ENCODE measurements at regions not wholly inside any gene's neighbourhood (a gene's known extent, or its start where the extent isn't known, plus 50 kb on each side); places are given as distances from the start of the nearest gene placed in this dataset.

- no peak overlapping the region for H3K4me3 ChIP-seq (ENCODE audit: low read depth, low read length)
- TF ChIP-seq CTCF (IDR thresholded peaks at IDR 0.05; ENCODE audit: low read depth, low read length) = no peak
These were observed 120.1 kb upstream of the HDAC4 start for GRCh38 chr2:239520811-239521517.

- TF ChIP-seq CTCF (IDR thresholded peaks at IDR 0.05; ENCODE audit: low read depth, low read length) = no peak
- no peak overlapping the region for H3K4me3 ChIP-seq (ENCODE audit: low read depth, low read length)
These were observed 119.2 kb upstream of the HDAC4 start for GRCh38 chr2:239519921-239520585.

- TF ChIP-seq CTCF (IDR thresholded peaks at IDR 0.05; ENCODE audit: low read depth, low read length) = no peak
These were observed 118.5 kb upstream of the HDAC4 start for GRCh38 chr2:239519089-239519920.

GRCh38 chr2:239518286-239519088, 117.7 kb upstream of the HDAC4 start:
- TF ChIP-seq CTCF (IDR thresholded peaks at IDR 0.05; ENCODE audit: low read depth, low read length) = no peak
- H3K4me3 ChIP-seq (ENCODE audit: low read depth, low read length) = no peak overlapping the region

More at GRCh38 chr2:239519089-239519920, 118.5 kb upstream of the HDAC4 start:
- H3K4me3 ChIP-seq (ENCODE audit: low read depth, low read length) = no peak overlapping the region

GRCh38 chr2:239517686-239518085, 116.9 kb upstream of the HDAC4 start:
- no peak for TF ChIP-seq CTCF (IDR thresholded peaks at IDR 0.05; ENCODE audit: low read depth, low read length)
- H3K4me3 ChIP-seq (ENCODE audit: low read depth, low read length) = no peak overlapping the region

GRCh38 chr2:239516954-239517305, 116.1 kb upstream of the HDAC4 start:
- H3K4me3 ChIP-seq (ENCODE audit: low read depth, low read length) = no peak overlapping the region
- no peak for TF ChIP-seq CTCF (IDR thresholded peaks at IDR 0.05; ENCODE audit: low read depth, low read length)

Data from WI38 (cell line).